BLaER1 treated with 17β-estradiol and CSF1 and Interleukin-3, amounts not matched to agents 10 nM and 100 nM (cell line): ENCODE measurements at regions not wholly inside any gene's neighbourhood (a gene's known extent, or its start where the extent isn't known, plus 50 kb on each side); places are given as distances from the start of the nearest gene placed in this dataset.

ENCODE experiments used
- H3K27ac ChIP-seq, 11 experiments: shearing (Covaris generic); formaldehyde crosslinking; 2 replicates each; pipeline ENCODE4 v1.8.1; 2022
- H3K27me3 ChIP-seq, 11 experiments: shearing (Covaris generic); formaldehyde crosslinking; 2 replicates each; pipeline ENCODE4 v1.8.1; 2022
- H3K36me3 ChIP-seq, 11 experiments: shearing (Covaris generic); formaldehyde crosslinking; 2 replicates each; pipeline ENCODE4 v1.8.1; 2022
- H3K4me1 ChIP-seq, 10 experiments: shearing (Covaris generic); formaldehyde crosslinking; 2 replicates each; pipeline ENCODE4 v1.8.1; 2022
- H3K4me2 ChIP-seq, 11 experiments: shearing (Covaris generic); formaldehyde crosslinking; 2 replicates each; pipeline ENCODE4 v1.8.1; 2022
- H3K4me3 ChIP-seq, 10 experiments: shearing (Covaris generic); formaldehyde crosslinking; 2 replicates each; pipeline ENCODE4 v1.8.1; 2022
- H3K9ac ChIP-seq, 11 experiments: shearing (Covaris generic); formaldehyde crosslinking; 2 replicates each; pipeline ENCODE4 v1.8.1; 2022
- H3K9me3 ChIP-seq, 11 experiments: shearing (Covaris generic); formaldehyde crosslinking; replicated peaks in 1 of 11; 2 replicates each; pipeline ENCODE4 v1.8.1; 2022
- H4K20me1 ChIP-seq, 11 experiments: shearing (Covaris generic); formaldehyde crosslinking; 2 replicates each; pipeline ENCODE4 v1.8.1; 2022
- Cebpa-rat ChIP-seq, 11 experiments: shearing (Covaris generic); IDR thresholded peaks; 2 replicates each; pipeline ENCODE4 v1.8.1; 2022

DNA sequence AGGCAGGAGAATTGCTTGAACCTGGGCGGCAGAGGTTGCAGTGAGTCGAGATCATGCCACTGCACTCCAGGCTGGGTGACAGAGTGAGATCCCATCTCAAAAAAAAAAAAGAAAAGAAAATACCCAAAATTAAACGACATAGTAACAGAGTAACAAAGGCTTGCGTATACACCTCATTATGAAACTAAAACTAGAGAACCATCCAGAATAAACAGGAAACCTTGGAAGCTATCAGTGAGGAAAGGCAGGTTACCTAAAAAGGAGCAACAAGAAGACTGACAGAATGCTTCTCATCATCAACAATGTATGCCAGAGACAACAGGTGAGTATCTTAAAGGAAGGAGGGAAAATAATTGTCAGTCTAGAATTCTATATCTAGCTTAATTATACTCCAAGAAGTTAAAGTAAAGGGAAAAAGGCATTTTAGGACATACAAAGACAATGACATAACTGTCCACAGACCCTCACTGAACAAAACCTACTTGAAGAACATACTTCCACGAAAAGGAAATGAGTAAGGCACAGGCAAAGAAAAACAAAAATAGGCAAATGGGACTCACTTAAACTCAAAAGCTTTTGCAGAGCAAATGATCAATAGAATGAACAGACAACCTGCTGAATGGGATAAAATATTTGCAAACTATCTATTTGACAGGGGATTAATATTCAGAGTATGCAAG, 64.1 kb upstream of the NT5E start:
- Histone ChIP-seq H3K4me3 (no peak overlapping the region), H3K4me2 (no peak overlapping the region), H3K27ac (no peak overlapping the region), H3K36me3 (no peaks in the 10 kb centered on the region), H3K9me3 (no peaks in the 10 kb centered on the region), H3K27me3 (no peaks in the 10 kb centered on the region), H3K9ac (no peak overlapping the region), H4K20me1 (no peaks in the 10 kb centered on the region), H3K4me1 (no peaks in the 10 kb centered on the region)
- no peak for TF ChIP-seq Cebpa-rat (IDR thresholded peaks at IDR 0.05)

DNA sequence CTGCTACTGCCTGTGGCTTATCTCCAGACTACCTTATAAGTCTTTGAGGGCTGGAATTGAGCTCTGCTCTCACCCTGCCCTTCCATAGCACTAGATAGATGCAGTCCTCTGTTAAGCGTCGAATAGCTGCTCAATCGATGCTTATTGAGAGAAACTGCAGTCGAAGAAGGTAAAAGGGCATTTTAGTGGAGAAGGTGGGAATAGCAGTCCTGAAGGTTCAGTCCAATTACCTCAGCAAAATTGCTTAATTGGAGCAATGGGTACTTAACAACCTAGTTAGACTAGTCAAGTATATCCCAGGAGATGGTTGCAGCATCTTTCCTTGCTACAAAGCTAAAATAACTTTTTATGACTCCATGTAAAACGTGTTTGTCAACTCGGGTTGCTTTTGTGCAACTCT, 66.8 kb upstream of the NT5E start:
- Histone ChIP-seq H3K4me2 (no peak overlapping the region), H3K27ac (no peak overlapping the region), H3K4me3 (no peak overlapping the region), H3K36me3 (no peaks in the 10 kb centered on the region), H3K4me1 (no peaks in the 10 kb centered on the region), H4K20me1 (no peaks in the 10 kb centered on the region), H3K9me3 (no peaks in the 10 kb centered on the region), H3K27me3 (no peaks in the 10 kb centered on the region), H3K9ac (no peak overlapping the region)
- no peak for TF ChIP-seq Cebpa-rat (IDR thresholded peaks at IDR 0.05)

DNA sequence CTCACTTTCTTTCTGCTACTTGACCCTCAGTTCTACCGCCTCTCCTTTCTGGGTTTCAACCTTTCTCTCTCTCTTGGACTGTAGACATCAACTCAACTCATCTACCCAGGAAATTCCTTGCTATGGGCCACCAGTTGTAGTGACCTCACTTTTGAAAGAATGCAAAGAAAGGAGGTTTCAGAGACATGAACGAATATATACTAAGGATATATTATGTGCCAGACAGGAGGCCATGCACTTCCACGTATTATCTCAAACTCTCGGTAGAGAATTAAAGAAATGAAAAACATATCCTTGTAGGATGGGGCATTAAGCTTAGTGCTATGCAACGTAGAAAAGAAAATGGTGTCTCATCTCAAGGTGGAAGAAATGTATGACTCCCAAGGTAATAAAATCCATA, 67.3 kb upstream of the NT5E start:
- Histone ChIP-seq H3K4me2 (no peak overlapping the region), H3K27ac (no peak overlapping the region), H3K4me1 (no peaks in the 10 kb centered on the region), H3K9ac (no peak overlapping the region), H4K20me1 (no peaks in the 10 kb centered on the region), H3K9me3 (no peaks in the 10 kb centered on the region; a peak in 1 of 22 replicates), H3K36me3 (no peaks in the 10 kb centered on the region), H3K27me3 (no peaks in the 10 kb centered on the region), H3K4me3 (no peak overlapping the region)
- TF ChIP-seq Cebpa-rat (IDR thresholded peaks at IDR 0.05): no peak

DNA sequence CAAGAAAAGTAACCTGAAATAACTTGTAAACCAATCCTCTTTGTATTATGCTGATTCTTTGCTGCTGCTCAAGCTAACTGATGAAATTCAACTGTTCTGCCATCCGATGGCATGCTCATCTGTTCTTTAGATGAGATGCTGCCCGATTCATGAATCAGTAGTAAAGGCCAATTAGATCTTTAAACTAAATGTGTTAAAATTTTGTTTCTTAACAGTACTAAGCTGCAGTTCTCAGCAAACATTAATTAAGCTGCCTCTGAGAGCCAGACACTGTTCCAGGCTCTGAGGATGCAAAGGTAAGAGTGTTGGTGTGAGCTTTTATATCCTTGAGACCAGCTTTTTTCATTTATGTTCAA, 77.0 kb upstream of the NT5E start:
- Histone ChIP-seq H3K4me1 (no peaks in the 10 kb centered on the region), H3K27me3 (no peaks in the 10 kb centered on the region), H3K9ac (no peak overlapping the region), H3K36me3 (no peaks in the 10 kb centered on the region), H3K4me3 (no peak overlapping the region), H4K20me1 (no peaks in the 10 kb centered on the region), H3K4me2 (no peak overlapping the region), H3K27ac (no peak overlapping the region), H3K9me3 (no peaks in the 10 kb centered on the region; a peak in 1 of 22 replicates)
- TF ChIP-seq Cebpa-rat (IDR thresholded peaks at IDR 0.05): no peak

DNA sequence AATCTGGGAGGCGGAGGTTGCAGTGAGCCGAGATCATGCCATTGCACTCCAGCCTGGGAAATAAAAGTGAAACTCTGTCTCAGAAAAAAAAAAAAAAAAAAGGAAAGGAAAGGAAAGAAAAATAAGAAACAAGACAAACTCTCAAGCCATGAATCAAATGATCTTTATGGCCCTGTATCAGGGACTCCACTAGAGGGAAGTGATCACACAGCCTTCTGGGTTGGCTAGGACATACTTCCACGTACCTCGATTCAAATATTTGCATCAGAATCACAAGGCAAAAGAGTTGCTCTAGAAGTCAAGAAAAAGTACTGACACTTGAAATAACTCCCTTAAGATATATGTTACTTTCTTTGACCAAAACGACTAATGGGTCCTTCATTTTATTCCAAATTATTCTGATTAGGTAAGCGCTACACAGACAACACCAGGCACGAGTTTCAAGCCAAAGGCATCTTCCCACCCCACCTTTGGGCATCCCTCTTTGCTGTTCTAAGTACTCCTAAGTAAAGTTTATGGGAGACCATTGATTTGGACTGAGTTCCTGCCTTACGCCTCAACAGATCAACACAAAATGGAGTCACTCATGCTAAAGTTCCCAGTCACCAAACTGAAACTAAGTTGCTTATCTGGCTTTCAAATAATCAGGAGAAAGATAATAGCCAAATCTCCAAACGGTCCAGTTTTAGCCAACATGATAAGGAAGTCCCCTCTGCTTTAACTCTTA, 77.5 kb upstream of the NT5E start:
- H3K9ac ChIP-seq: no peak overlapping the region
- no peaks in the 10 kb centered on the region for H3K9me3 ChIP-seq
- no peak for TF ChIP-seq Cebpa-rat (IDR thresholded peaks at IDR 0.05)

DNA sequence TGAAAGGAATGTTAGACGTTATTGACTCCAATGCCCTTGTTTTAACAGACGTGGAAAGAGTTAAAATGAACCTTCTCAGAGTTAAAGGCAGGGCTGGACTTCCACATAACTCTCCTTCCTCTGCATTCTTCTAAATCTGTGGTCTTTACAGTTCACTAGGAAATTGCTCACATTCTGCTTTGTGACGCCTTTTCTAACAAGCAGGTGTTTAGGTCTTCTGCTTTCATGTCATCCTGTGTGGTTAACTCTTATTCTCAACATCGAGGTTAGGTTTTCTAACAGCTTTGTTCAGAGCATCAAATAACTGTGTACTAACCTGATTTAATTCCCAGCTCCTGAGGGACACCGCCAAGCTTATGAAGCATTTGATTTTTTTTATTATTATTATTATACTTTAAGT, 81.3 kb upstream of the NT5E start:
- Histone ChIP-seq H3K27me3 (no peaks in the 10 kb centered on the region), H3K9ac (no peak overlapping the region), H3K36me3 (no peaks in the 10 kb centered on the region), H4K20me1 (no peaks in the 10 kb centered on the region), H3K4me2 (no peak overlapping the region), H3K9me3 (no peaks in the 10 kb centered on the region), H3K27ac (no peak overlapping the region), H3K4me1 (no peaks in the 10 kb centered on the region), H3K4me3 (no peak overlapping the region)
- TF ChIP-seq Cebpa-rat (IDR thresholded peaks at IDR 0.05): no peak

More for the DNA sequence above, 77.5 kb upstream of the NT5E start:
- no peak overlapping the region for H3K27ac ChIP-seq
- H3K4me3 ChIP-seq: no peak overlapping the region
- no peaks in the 10 kb centered on the region for H3K36me3 ChIP-seq
- H3K4me2 ChIP-seq: no peak overlapping the region
- H4K20me1 ChIP-seq: no peaks in the 10 kb centered on the region
- no peaks in the 10 kb centered on the region for H3K4me1 ChIP-seq
- no peaks in the 10 kb centered on the region for H3K27me3 ChIP-seq

DNA sequence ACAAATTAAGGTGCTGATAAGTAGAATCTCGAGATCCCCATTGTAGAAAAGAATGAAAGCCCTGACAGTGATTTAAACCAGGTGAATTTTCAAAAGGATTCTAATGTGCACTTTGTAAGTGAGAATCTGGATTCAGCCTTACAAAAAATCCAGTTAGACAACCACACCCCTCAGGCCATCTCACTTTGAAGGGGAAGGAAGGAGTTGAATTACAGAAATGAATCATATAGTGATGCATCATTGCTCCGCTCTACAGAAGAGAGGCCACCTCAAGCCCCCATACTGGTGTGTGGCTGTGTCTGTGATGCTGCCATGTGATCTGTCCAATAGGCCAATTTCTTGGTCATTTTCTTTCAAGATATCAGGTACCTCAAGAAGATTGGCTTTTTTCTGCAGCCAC, 85.5 kb upstream of the NT5E start:
- H3K4me2 ChIP-seq: no peak overlapping the region
- H4K20me1 ChIP-seq: no peaks in the 10 kb centered on the region

DNA sequence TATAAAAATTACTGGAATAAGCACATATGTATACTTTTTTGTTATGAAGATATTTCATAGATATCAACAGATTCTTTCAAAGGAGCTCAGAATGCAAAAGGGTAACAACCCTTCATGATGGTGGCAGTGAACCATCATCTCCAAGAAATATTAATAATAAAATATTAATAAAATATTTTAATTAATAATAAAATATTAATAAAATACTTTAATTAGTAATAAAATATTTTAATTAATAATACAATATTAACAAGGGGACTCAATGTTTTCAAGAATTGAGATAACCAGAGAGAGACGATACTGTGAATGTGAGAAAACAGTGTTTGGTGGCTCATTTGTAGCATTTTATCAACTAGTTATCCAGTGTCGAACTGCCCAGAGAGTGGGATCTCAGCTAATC, 86.0 kb upstream of the NT5E start:
- H3K27me3 ChIP-seq: no peaks in the 10 kb centered on the region
- H3K4me3 ChIP-seq: no peak overlapping the region
- H3K27ac ChIP-seq: no peak overlapping the region

More for the DNA sequence above, 85.5 kb upstream of the NT5E start:
- H3K27me3 ChIP-seq: no peaks in the 10 kb centered on the region
- TF ChIP-seq Cebpa-rat (IDR thresholded peaks at IDR 0.05): no peak
- no peaks in the 10 kb centered on the region for H3K4me1 ChIP-seq
- H3K27ac ChIP-seq: no peak overlapping the region
- H3K36me3 ChIP-seq: no peaks in the 10 kb centered on the region
- no peak overlapping the region for H3K9ac ChIP-seq
- H3K9me3 ChIP-seq: no peaks in the 10 kb centered on the region
- H3K4me3 ChIP-seq: no peak overlapping the region

DNA sequence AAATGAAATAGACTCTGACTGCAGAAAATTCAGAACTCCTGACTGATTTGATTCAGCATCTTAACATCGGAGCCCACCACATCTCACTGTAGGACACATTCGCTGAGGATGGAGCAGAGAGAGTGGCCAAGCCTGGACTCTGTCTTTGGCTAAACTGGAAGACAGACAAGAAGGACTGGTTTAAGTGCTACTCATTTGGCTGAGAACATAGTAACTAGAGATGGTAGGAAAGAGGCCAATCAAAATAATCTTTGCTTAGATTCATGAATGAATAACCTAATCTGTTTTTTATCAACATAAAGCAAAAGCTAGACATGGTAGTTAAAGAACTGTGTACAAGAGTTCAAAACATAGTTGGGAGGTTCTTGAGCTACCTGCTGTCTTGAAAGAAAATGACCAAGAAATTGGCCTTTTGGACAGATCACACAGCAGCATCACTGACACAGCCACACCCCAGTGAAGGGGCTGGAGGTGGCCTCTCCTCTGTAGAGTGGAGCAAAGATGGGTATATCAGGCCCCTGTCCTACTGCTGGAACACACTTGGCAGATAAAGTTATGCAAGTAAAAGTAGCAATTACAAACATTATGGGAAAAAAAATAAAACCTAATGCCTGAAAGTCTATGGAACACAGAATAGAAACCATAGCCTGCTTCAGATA, 87.1 kb upstream of the NT5E start:
- H3K4me2 ChIP-seq: no peak overlapping the region

More for the DNA sequence above, 86.0 kb upstream of the NT5E start:
- Histone ChIP-seq H3K9ac (no peak overlapping the region), H3K36me3 (no peaks in the 10 kb centered on the region), H3K4me2 (no peak overlapping the region), H4K20me1 (no peaks in the 10 kb centered on the region), H3K9me3 (no peaks in the 10 kb centered on the region), H3K4me1 (no peaks in the 10 kb centered on the region)
- TF ChIP-seq Cebpa-rat (IDR thresholded peaks at IDR 0.05): no peak

DNA sequence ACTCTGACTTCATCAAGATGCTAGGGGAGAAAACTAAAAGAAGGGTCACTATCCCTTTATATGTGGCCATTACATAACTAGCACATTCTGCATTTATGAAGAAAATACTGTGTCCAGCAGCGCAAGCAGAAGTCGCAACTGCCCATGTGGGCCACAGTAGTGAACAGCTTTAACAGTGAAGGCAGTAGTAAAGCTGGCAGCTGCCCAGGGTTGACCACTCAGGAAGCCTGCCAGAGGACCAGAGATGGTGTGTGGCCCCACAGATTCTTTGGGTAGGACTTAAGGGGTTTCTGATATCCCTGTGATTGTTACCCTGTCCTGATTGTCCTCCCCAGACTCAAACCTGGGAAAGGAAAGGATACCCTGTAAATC, 88.3 kb upstream of the NT5E start:
- H3K4me1 ChIP-seq: no peaks in the 10 kb centered on the region
- H3K36me3 ChIP-seq: no peaks in the 10 kb centered on the region
- no peak overlapping the region for H3K4me3 ChIP-seq
- H3K9me3 ChIP-seq: no peaks in the 10 kb centered on the region
- no peak overlapping the region for H3K4me2 ChIP-seq
- no peak for TF ChIP-seq Cebpa-rat (IDR thresholded peaks at IDR 0.05)
- H3K9ac ChIP-seq: no peak overlapping the region
- H3K27ac ChIP-seq: no peak overlapping the region
- no peaks in the 10 kb centered on the region for H3K27me3 ChIP-seq
- no peaks in the 10 kb centered on the region for H4K20me1 ChIP-seq

More for the DNA sequence above, 87.1 kb upstream of the NT5E start:
- Histone ChIP-seq H3K27me3 (no peaks in the 10 kb centered on the region), H3K27ac (no peak overlapping the region), H3K9me3 (no peaks in the 10 kb centered on the region), H3K4me1 (no peaks in the 10 kb centered on the region), H3K4me3 (no peak overlapping the region), H3K9ac (no peak overlapping the region), H4K20me1 (no peaks in the 10 kb centered on the region), H3K36me3 (no peaks in the 10 kb centered on the region)
- no peak for TF ChIP-seq Cebpa-rat (IDR thresholded peaks at IDR 0.05)
